Loucy (cell line): ENCODE measurements at regions not wholly inside any gene's neighbourhood (a gene's known extent, or its start where the extent isn't known, plus 50 kb on each side); places are given as distances from the start of the nearest gene placed in this dataset.

Source experiments
- H2AFZ ChIP-seq: fragments of 200-600 bp; sonication (generic); 2 replicates; pipeline ENCODE4 v1.6.0; 2016; ENCODE audit warnings: antibody characterized with exemption, mild to moderate bottlenecking, low read length, moderate library complexity
- H3F3A ChIP-seq: fragments of 200-600 bp; 2 replicates; pipeline ENCODE4 v1.6.0; 2016; ENCODE audit warnings: antibody characterized with exemption, low read depth, mild to moderate bottlenecking
- H3K27me3 ChIP-seq: fragments of 200-600 bp; sonication (generic); 2 replicates; pipeline ENCODE4 v1.6.1; 2014; ENCODE audit warnings: low read length, mild to moderate bottlenecking; ENCODE audit not compliant: insufficient read depth, poor library complexity, severe bottlenecking
- H3K36me3 ChIP-seq: fragments of 200-600 bp; sonication (generic); 2 replicates; pipeline ENCODE4 v1.6.1; 2016; ENCODE audit warnings: low read length; ENCODE audit not compliant: insufficient read depth
- H3K4me1 ChIP-seq: fragments of 200-600 bp; sonication (generic); 2 replicates; pipeline ENCODE4 v1.5.1; 2014; ENCODE audit warnings: low read length, mild to moderate bottlenecking; ENCODE audit not compliant: insufficient read depth, poor library complexity, severe bottlenecking
- H3K4me2 ChIP-seq: fragments of 200-600 bp; sonication (generic); 2 replicates; pipeline ENCODE4 v1.6.0; 2014; ENCODE audit warnings: antibody characterized with exemption, low read length, low read depth, mild to moderate bottlenecking; ENCODE audit not compliant: poor library complexity, severe bottlenecking
- H3K4me3 ChIP-seq: fragments of 200-600 bp; sonication (generic); 2 replicates; pipeline ENCODE4 v1.5.1; 2014; ENCODE audit warnings: low read length, mild to moderate bottlenecking, mixed read lengths; ENCODE audit not compliant: poor library complexity, severe bottlenecking
- H3K79me2 ChIP-seq: fragments of 200-600 bp; sonication (generic); 2 replicates; pipeline ENCODE4 v1.6.1; 2014; ENCODE audit warnings: low read length; ENCODE audit not compliant: insufficient read depth
- H3K9ac ChIP-seq: fragments of 200-600 bp; sonication (generic); 2 replicates; pipeline ENCODE4 v1.6.0; 2014; ENCODE audit warnings: mild to moderate bottlenecking, low read depth, low read length, moderate library complexity; ENCODE audit not compliant: poor library complexity, severe bottlenecking
- H3K9me2 ChIP-seq: fragments of 200-600 bp; sonication (generic); replicated peaks from 2 replicates; pipeline ENCODE4 v1.6.1; 2016; ENCODE audit warnings: low read depth, low read length, mixed read lengths
- H3K9me3 ChIP-seq: fragments of 200-600 bp; sonication (generic); 2 replicates; pipeline ENCODE4 v1.6.1; 2014; ENCODE audit warnings: mild to moderate bottlenecking, antibody characterized with exemption, low read length, low read depth; ENCODE audit not compliant: insufficient read depth
- H4K20me1 ChIP-seq: fragments of 200-600 bp; sonication (generic); 2 replicates; pipeline ENCODE4 v1.6.0; 2014; ENCODE audit warnings: antibody characterized with exemption, low read length, mild to moderate bottlenecking; ENCODE audit not compliant: insufficient read depth, poor library complexity, severe bottlenecking
- CTCF ChIP-seq: fragments of 200-600 bp; sonication (generic); conservative IDR thresholded peaks from 2 replicates; pipeline ENCODE4 v1.5.1; 2014; ENCODE audit warnings: mild to moderate bottlenecking, antibody characterized with exemption, low read length
- EZH2phosphoT487 ChIP-seq: fragments of 200-600 bp; IDR thresholded peaks from 2 replicates; pipeline ENCODE4 v1.6.1; 2018; ENCODE audit warnings: antibody characterized with exemption, mild to moderate bottlenecking, moderate library complexity, borderline replicate concordance

- TF ChIP-seq CTCF: no peak
- no peak for TF ChIP-seq EZH2phosphoT487
- Histone ChIP-seq H3K4me1 (no peaks in the 10 kb centered on the region), H3K9me3 (no peaks in the 10 kb centered on the region), H3K9ac (no peak overlapping the region), H3K9me2 (no peaks in the 10 kb centered on the region), H3K4me2 (no peak overlapping the region), H4K20me1 (no peaks in the 10 kb centered on the region), H3K79me2 (no peaks in the 10 kb centered on the region), H3K36me3 (no peaks in the 10 kb centered on the region), H3F3A (no peaks in the 10 kb centered on the region), H2AFZ (no peak overlapping the region), H3K27me3 (no peaks in the 10 kb centered on the region), H3K4me3 (no peak overlapping the region)
Measured at GRCh38 chr2:238633426-238634328, 206.9 kb downstream of the ASB1 start.

GRCh38 chr2:238634701-238635357 is 208.1 kb downstream of the ASB1 start:
- Histone ChIP-seq H3K36me3 (no peaks in the 10 kb centered on the region), H4K20me1 (no peaks in the 10 kb centered on the region), H3K27me3 (no peaks in the 10 kb centered on the region), H3F3A (no peaks in the 10 kb centered on the region), H3K9me3 (no peaks in the 10 kb centered on the region), H3K9ac (no peak overlapping the region), H3K4me1 (no peaks in the 10 kb centered on the region), H3K4me2 (no peak overlapping the region), H3K79me2 (no peaks in the 10 kb centered on the region), H3K9me2 (no peaks in the 10 kb centered on the region), H2AFZ (no peak overlapping the region), H3K4me3 (no peak overlapping the region)
- no peak for TF ChIP-seq EZH2phosphoT487
- TF ChIP-seq CTCF: no peak

- H3K4me2 ChIP-seq: no peak overlapping the region
- no peaks in the 10 kb centered on the region for H3K4me1 ChIP-seq
- no peak overlapping the region for H3K4me3 ChIP-seq
- H3K36me3 ChIP-seq: no peaks in the 10 kb centered on the region
- H3K9ac ChIP-seq: no peak overlapping the region
- no peaks in the 10 kb centered on the region for H3K27me3 ChIP-seq
- H2AFZ ChIP-seq: no peak overlapping the region
- no peak for TF ChIP-seq EZH2phosphoT487
- TF ChIP-seq CTCF: no peak
- no peaks in the 10 kb centered on the region for H3K79me2 ChIP-seq
- no peaks in the 10 kb centered on the region for H3F3A ChIP-seq
- no peaks in the 10 kb centered on the region for H4K20me1 ChIP-seq
- H3K9me3 ChIP-seq: no peaks in the 10 kb centered on the region
- H3K9me2 ChIP-seq: no peaks in the 10 kb centered on the region
Measured at GRCh38 chr2:238635647-238636051, 208.9 kb downstream of the ASB1 start.
